Naive thymus-derived CD8-positive, alpha-beta T cell (primary cell): ENCODE measurements at regions not wholly inside any gene's neighbourhood (a gene's known extent, or its start where the extent isn't known, plus 50 kb on each side); places are given as distances from the start of the nearest gene placed in this dataset.

Source experiments
- ATAC-seq, 2 donors: fragments of 150-1000 bp; cut with Tn5 transposase in 1 of 2; sonication (Bioruptor Pico), chemical (Tn5 transposase) in 1 of 2; 1 replicate in 1 of 2; 2 replicates in 1 of 2; pipeline ENCODE4 v1.10.0; 2021; ENCODE audit warnings: mild to moderate bottlenecking in 2 of 2, moderate library complexity in 2 of 2
- POLR2A ChIA-PET: fragments of 350-600 bp; sonication (Branson Sonifier 250); formaldehyde crosslinking; loops from one replicate; lab custom pipeline; 2021; ENCODE audit warnings: antibody characterized with exemption; lab: Charles Lee
- DNase-seq, 10 donors: peaks; one replicate each; pipeline versions ENCODE4 v3.0.0 to v3.0.0-alpha.2; 2020 to 2022
- H3K27ac Mint-ChIP-seq, 10 donors: one replicate each; pipeline ENCODE4 v1.8.0; 2020 to 2022; ENCODE audit warnings: mild to moderate bottlenecking in 10 of 10, mixed read lengths in 10 of 10, moderate library complexity in 4 of 10, inconsistent platforms in 1 of 10
- H3K27me3 Mint-ChIP-seq, 5 donors: one replicate each; pipeline ENCODE4 v1.8.0; 2021 to 2022; ENCODE audit warnings: mixed read lengths in 5 of 5
- H3K36me3 Mint-ChIP-seq, 3 donors: one replicate each; pipeline ENCODE4 v1.8.0; 2020 to 2022; ENCODE audit warnings: mixed read lengths in 3 of 3, mild to moderate bottlenecking in 2 of 3, inconsistent platforms in 1 of 3
- H3K4me1 Mint-ChIP-seq, 4 donors: one replicate each; pipeline ENCODE4 v1.8.0; 2021 to 2022; ENCODE audit warnings: mixed read lengths in 4 of 4
- H3K4me3 Mint-ChIP-seq, 10 donors: one replicate each; pipeline ENCODE4 v1.8.0; 2020 to 2022; ENCODE audit warnings: mild to moderate bottlenecking in 10 of 10, mixed read lengths in 10 of 10, moderate library complexity in 6 of 10, inconsistent platforms in 1 of 10
- H3K9me3 Mint-ChIP-seq, 9 donors: one replicate each; pipeline ENCODE4 v1.8.0; 2020 to 2022; ENCODE audit warnings: mixed read lengths in 9 of 9, mild to moderate bottlenecking in 3 of 9, inconsistent platforms in 1 of 9, moderate library complexity in 1 of 9

- Mint-ChIP-seq H3K36me3 (no peaks in the 10 kb centered on the region), H3K4me1 (no peaks in the 10 kb centered on the region), H3K27ac (no peak overlapping the region), H3K27me3 (peaks cover 0 to 6% (median 3%) of the 10 kb centered on the region in 5 donors), H3K9me3 (peaks cover 0 to 24% (median 7%) of the 10 kb centered on the region in 9 donors), H3K4me3 (no peak overlapping the region)
- DNase-seq (no peak), ATAC-seq (no peak)
- POLR2A ChIA-PET: no interaction called here
These were observed 1112.7 kb downstream of the TYW1 start for GRCh38 chr7:68109299-68109698.

DNA sequence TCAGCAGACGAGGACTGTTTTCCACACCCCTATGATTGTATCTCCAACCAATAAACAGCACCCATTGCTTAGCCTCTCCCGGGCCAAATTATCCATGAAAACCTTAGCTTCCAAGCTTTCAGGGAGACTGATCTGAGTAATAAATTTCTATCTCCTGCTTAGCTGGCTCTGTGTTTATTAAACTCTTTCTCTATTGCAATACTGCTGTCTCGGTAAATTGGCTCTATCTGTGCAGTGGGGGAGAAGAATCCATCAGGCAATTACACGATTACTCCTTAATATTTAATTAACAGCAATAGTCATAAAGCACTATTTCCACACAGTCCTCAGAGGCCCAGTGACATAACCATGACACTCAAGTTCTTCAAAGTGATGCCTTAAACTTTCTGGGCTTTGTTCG, 1122.8 kb downstream of the TYW1 start:
- no peak overlapping the region for H3K4me3 Mint-ChIP-seq
- peaks cover 0 to 19% (median 0%) of the 10 kb centered on the region in 3 donors for H3K36me3 Mint-ChIP-seq
- no peaks in the 10 kb centered on the region for H3K27me3 Mint-ChIP-seq
- ATAC-seq: no peak
- peaks cover 12 to 46% (median 37%) of the 10 kb centered on the region in 9 donors for H3K9me3 Mint-ChIP-seq
- POLR2A ChIA-PET: no interaction called here
- H3K27ac Mint-ChIP-seq: no peak overlapping the region
- DNase-seq: no peak
- H3K4me1 Mint-ChIP-seq: no peaks in the 10 kb centered on the region

DNA sequence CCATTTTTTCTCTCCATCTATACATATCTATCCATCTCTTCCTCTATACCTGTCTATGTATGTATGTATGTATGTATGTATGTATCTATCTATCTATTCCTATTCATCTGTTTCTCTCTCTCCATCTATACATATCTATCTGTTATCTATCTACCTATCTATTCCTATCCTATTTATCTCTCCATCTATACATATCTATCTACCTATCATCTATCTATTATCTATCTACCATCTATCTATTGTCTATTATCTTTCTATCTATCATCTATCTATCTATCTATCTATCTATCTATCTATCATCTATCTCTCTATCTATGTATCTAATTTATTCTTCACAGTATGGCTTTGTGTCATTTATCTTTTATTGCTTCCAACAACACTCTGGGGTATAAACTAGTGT, 1124.4 kb downstream of the TYW1 start:
- peaks cover 12 to 46% (median 38%) of the 10 kb centered on the region in 9 donors for H3K9me3 Mint-ChIP-seq

GRCh38 chr7:68121655-68122054, 1125.0 kb downstream of the TYW1 start:
- no peak overlapping the region for H3K4me3 Mint-ChIP-seq

More for the DNA sequence above, 1124.4 kb downstream of the TYW1 start:
- H3K4me3 Mint-ChIP-seq: no peak overlapping the region
- DNase-seq (no peak), ATAC-seq (no peak)
- peaks cover 0 to 23% (median 0%) of the 10 kb centered on the region in 3 donors for H3K36me3 Mint-ChIP-seq
- H3K27me3 Mint-ChIP-seq: no peaks in the 10 kb centered on the region
- POLR2A ChIA-PET: no interaction called here
- no peak overlapping the region for H3K27ac Mint-ChIP-seq
- H3K4me1 Mint-ChIP-seq: no peaks in the 10 kb centered on the region

DNA sequence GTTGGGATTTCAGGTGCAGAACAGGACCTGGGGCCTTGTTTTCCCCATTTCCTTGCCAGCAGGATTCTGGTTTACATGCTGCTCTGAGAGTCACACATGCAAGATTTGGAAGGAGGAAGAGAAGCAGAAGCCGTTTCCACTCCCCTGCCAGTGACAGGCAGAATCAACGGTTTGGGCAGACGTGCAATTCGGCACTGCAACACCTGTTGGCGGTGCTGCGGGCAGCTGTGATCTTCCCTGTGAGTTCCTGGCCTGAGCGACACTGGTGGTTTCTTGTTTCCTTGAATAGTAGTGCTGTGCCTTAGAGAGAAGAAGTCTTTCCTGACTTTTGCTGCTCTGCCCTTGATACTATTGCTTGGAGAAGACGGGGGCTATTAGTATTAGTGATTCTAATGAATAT, 1126.2 kb downstream of the TYW1 start:
- no peak for DNase-seq
- ATAC-seq: no peak
- Mint-ChIP-seq H3K4me1 (no peaks in the 10 kb centered on the region), H3K27ac (no peak overlapping the region), H3K36me3 (peaks cover 0 to 25% (median 0%) of the 10 kb centered on the region in 3 donors), H3K4me3 (no peak overlapping the region), H3K27me3 (no peaks in the 10 kb centered on the region), H3K9me3 (peaks cover 12 to 37% (median 30%) of the 10 kb centered on the region in 9 donors)
- POLR2A ChIA-PET: no interaction called here

More at GRCh38 chr7:68121655-68122054, 1125.0 kb downstream of the TYW1 start:
- H3K27ac Mint-ChIP-seq: no peak overlapping the region
- ATAC-seq (no peak), DNase-seq (no peak)
- H3K4me1 Mint-ChIP-seq: no peaks in the 10 kb centered on the region
- H3K36me3 Mint-ChIP-seq: peaks cover 0 to 25% (median 0%) of the 10 kb centered on the region in 3 donors
- H3K9me3 Mint-ChIP-seq: peaks cover 12 to 42% (median 36%) of the 10 kb centered on the region in 9 donors
- POLR2A ChIA-PET: no interaction called here
- no peaks in the 10 kb centered on the region for H3K27me3 Mint-ChIP-seq

GRCh38 chr7:68125168-68125567, 1128.5 kb downstream of the TYW1 start:
- POLR2A ChIA-PET: no interaction called here
- H3K36me3 Mint-ChIP-seq: peaks cover 0 to 10% (median 0%) of the 10 kb centered on the region in 3 donors
- no peaks in the 10 kb centered on the region for H3K4me1 Mint-ChIP-seq
- H3K27me3 Mint-ChIP-seq: no peaks in the 10 kb centered on the region
- H3K4me3 Mint-ChIP-seq: no peak overlapping the region
- ATAC-seq: no peak
- peaks cover 0 to 21% (median 12%) of the 10 kb centered on the region in 9 donors for H3K9me3 Mint-ChIP-seq
- H3K27ac Mint-ChIP-seq: no peak overlapping the region
- DNase-seq: no peak

- H3K27me3 Mint-ChIP-seq: peaks cover 0 to 1% (median 0%) of the 10 kb centered on the region in 5 donors
- DNase-seq (no peak), ATAC-seq (no peak)
- H3K36me3 Mint-ChIP-seq: no peaks in the 10 kb centered on the region
- H3K4me1 Mint-ChIP-seq: no peaks in the 10 kb centered on the region
- no peak overlapping the region for H3K4me3 Mint-ChIP-seq
- POLR2A ChIA-PET: no interaction called here
- H3K27ac Mint-ChIP-seq: no peak overlapping the region
- H3K9me3 Mint-ChIP-seq: peaks cover 0 to 21% (median 6%) of the 10 kb centered on the region in 9 donors
These were observed 1136.4 kb downstream of the TYW1 start for GRCh38 chr7:68133045-68133444.

- DNase-seq: no peak
- Mint-ChIP-seq H3K27ac (no peak overlapping the region), H3K4me1 (no peaks in the 10 kb centered on the region), H3K27me3 (no peaks in the 10 kb centered on the region), H3K4me3 (no peak overlapping the region), H3K9me3 (peaks cover 8 to 58% (median 28%) of the 10 kb centered on the region in 9 donors), H3K36me3 (peaks cover 0 to 20% (median 0%) of the 10 kb centered on the region in 3 donors)
- POLR2A ChIA-PET: interaction anchor here (0.6 kb wide), 1 partner anchor 501 kb away, joined by 4 read pairs; no protein-coding TSS in a partner anchor
- ATAC-seq: no peak
These were observed 1146.7 kb downstream of the TYW1 start for GRCh38 chr7:68143345-68143744.

DNA sequence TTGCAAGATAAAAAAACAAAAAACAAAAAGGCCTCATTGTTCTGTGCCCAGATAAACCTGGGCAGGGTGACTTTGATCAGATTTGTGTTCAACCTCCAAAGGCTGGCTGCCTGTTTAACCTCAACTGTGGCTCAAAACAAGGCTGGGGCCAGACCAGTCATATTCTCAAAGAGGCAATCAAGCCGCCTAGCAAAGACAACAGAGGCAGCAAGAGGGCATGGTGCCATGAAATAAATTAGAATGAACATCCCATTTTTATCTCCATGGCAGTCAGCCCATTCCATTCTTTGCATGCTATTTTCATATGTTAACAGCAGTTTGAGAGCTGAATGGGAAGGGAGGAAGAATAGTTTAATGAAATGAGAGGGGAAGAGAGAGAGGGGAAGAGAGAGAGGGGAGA, 1150.3 kb downstream of the TYW1 start:
- ATAC-seq (no peak), DNase-seq (no peak)
- H3K36me3 Mint-ChIP-seq: peaks cover 0 to 26% (median 0%) of the 10 kb centered on the region in 3 donors
- POLR2A ChIA-PET: no interaction called here
- no peak overlapping the region for H3K4me3 Mint-ChIP-seq
- H3K9me3 Mint-ChIP-seq: peaks cover 0 to 46% (median 24%) of the 10 kb centered on the region in 9 donors
- no peak overlapping the region for H3K27ac Mint-ChIP-seq
- no peaks in the 10 kb centered on the region for H3K4me1 Mint-ChIP-seq
- no peaks in the 10 kb centered on the region for H3K27me3 Mint-ChIP-seq

DNA sequence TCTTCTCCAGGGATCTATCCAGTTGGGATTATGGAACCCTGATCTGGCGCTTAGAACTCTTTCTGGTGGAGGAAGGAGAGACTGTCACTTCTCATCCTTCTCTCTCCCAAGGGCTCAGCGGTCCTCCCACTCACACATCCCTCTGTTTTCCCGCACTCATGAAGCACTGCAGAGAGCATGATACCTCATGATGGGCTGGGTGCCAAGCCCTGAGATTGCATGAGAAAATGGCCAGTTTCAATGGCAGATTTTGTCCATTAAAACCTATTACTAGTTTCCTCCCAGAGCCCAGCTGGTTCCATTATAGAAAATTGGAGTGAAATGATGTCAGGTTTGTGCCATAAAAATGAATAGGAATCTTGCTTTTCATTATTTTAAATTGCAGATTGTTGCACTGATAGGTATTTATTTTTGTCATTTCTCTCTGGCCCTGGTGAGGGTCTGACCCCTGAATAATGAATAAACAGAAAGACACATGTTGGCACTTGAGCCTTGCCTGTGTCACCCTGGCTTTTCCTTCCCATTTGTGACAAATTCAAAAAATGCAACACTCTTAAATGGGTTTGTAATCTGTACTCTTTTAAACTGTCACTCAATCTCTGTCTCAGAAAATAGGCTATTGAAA, 1151.1 kb downstream of the TYW1 start:
- Mint-ChIP-seq H3K9me3 (peaks cover 0 to 45% (median 31%) of the 10 kb centered on the region in 9 donors), H3K27me3 (no peaks in the 10 kb centered on the region)

GRCh38 chr7:68148440-68148839, 1151.8 kb downstream of the TYW1 start:
- H3K27me3 Mint-ChIP-seq: no peaks in the 10 kb centered on the region
- peaks cover 0 to 39% (median 26%) of the 10 kb centered on the region in 9 donors for H3K9me3 Mint-ChIP-seq
- no peak for DNase-seq
- POLR2A ChIA-PET: no interaction called here
- H3K4me3 Mint-ChIP-seq: no peak overlapping the region
- no peak for ATAC-seq
- peaks cover 0 to 15% (median 0%) of the 10 kb centered on the region in 3 donors for H3K36me3 Mint-ChIP-seq
- no peak overlapping the region for H3K27ac Mint-ChIP-seq
- H3K4me1 Mint-ChIP-seq: no peaks in the 10 kb centered on the region

More for the DNA sequence above, 1151.1 kb downstream of the TYW1 start:
- Mint-ChIP-seq H3K4me1 (no peaks in the 10 kb centered on the region), H3K36me3 (peaks cover 0 to 22% (median 0%) of the 10 kb centered on the region in 3 donors), H3K4me3 (no peak overlapping the region), H3K27ac (no peak overlapping the region)
- POLR2A ChIA-PET: no interaction called here
- no peak for ATAC-seq
- DNase-seq: no peak

- ATAC-seq (no peak), DNase-seq (no peak)
- Mint-ChIP-seq H3K9me3 (peaks cover 0 to 21% (median 12%) of the 10 kb centered on the region in 9 donors), H3K36me3 (peaks cover 0 to 7% (median 0%) of the 10 kb centered on the region in 3 donors), H3K4me1 (no peaks in the 10 kb centered on the region), H3K27ac (no peak overlapping the region), H3K27me3 (no peaks in the 10 kb centered on the region), H3K4me3 (no peak overlapping the region)
- POLR2A ChIA-PET: no interaction called here
These were observed 1155.6 kb downstream of the TYW1 start for GRCh38 chr7:68152205-68152604.

DNA sequence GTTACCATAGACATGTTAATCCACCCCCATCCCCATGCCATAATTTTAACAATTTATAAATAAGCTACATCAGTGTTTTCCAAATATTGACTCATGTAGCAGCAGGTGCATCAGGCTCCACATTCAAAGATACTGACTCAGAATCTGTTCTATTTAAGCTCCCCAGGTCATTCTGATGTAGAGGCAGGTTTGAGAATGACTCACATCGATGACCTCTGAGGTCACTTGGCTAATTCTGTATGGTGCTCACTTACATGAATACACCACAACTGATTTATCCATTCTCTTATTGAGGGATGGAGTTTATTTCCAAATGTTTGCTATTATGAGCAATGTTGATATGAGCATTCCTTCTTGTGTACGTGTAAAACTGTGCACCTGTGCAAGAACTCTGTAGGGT, 1159.0 kb downstream of the TYW1 start:
- POLR2A ChIA-PET: no interaction called here
- ATAC-seq (no peak), DNase-seq (no peak)
- Mint-ChIP-seq H3K4me1 (no peaks in the 10 kb centered on the region), H3K27me3 (no peaks in the 10 kb centered on the region), H3K36me3 (no peaks in the 10 kb centered on the region), H3K27ac (no peak overlapping the region), H3K9me3 (peaks cover 0 to 28% (median 7%) of the 10 kb centered on the region in 9 donors), H3K4me3 (no peak overlapping the region)
